SK-N-SH (cell line): ENCODE measurements at regions not wholly inside any gene's neighbourhood (a gene's known extent, or its start where the extent isn't known, plus 50 kb on each side); places are given as distances from the start of the nearest gene placed in this dataset.

Experiments used
- RFX5 ChIP-seq: IDR thresholded peaks from 2 replicates; pipeline ENCODE4 v1.6.1; 2012; ENCODE audit warnings: mild to moderate bottlenecking, improper control_type of control experiment, low read length
- TCF12 ChIP-seq: IDR thresholded peaks from 2 replicates; pipeline ENCODE4 v1.4.0; 2012
- TF ChIP-seq, protein P1 (sequence below): fragments of 200-600 bp; sonication (generic); IDR thresholded peaks from 2 replicates; pipeline ENCODE4 v1.6.1; 2017; ENCODE audit warnings: antibody characterized with exemption, mild to moderate bottlenecking, moderate library complexity
- TF ChIP-seq, protein P2 (sequence below): IDR thresholded peaks from 2 replicates; pipeline ENCODE4 v1.4.0; 2012; ENCODE audit warnings: low read depth

DNA sequence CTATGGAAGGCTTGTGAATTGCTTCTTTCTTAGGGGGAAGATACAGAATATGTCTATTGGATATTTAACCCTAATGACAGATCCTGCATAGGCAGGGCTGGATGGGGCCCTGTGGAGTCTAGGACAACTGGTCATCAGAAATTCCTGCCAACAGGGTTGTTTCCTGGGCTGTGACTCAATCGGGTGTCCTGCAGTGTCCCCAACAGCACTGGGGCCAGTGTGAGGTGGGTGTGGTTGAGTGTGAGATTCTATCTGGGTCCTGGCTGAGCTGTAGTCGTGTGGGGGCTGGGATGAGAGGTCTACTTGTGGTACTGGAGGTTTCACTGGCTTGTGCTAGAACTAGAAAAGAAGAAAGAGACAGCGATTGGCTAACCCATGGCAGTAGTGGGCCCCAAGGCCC lies 87.3 kb upstream of the WDR1 start:
- TF ChIP-seq RFX5, result no peak
- TF ChIP-seq, protein P1, sequence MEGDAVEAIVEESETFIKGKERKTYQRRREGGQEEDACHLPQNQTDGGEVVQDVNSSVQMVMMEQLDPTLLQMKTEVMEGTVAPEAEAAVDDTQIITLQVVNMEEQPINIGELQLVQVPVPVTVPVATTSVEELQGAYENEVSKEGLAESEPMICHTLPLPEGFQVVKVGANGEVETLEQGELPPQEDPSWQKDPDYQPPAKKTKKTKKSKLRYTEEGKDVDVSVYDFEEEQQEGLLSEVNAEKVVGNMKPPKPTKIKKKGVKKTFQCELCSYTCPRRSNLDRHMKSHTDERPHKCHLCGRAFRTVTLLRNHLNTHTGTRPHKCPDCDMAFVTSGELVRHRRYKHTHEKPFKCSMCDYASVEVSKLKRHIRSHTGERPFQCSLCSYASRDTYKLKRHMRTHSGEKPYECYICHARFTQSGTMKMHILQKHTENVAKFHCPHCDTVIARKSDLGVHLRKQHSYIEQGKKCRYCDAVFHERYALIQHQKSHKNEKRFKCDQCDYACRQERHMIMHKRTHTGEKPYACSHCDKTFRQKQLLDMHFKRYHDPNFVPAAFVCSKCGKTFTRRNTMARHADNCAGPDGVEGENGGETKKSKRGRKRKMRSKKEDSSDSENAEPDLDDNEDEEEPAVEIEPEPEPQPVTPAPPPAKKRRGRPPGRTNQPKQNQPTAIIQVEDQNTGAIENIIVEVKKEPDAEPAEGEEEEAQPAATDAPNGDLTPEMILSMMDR, result no peak
- TF ChIP-seq, protein P2, sequence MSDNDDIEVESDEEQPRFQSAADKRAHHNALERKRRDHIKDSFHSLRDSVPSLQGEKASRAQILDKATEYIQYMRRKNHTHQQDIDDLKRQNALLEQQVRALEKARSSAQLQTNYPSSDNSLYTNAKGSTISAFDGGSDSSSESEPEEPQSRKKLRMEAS, result no peak
- no peak for TF ChIP-seq TCF12
